Astrocyte (in vitro differentiated cells and primary cell): ENCODE measurements at regions not wholly inside any gene's neighbourhood (a gene's known extent, or its start where the extent isn't known, plus 50 kb on each side); places are given as distances from the start of the nearest gene placed in this dataset.
"Not testable (repeated sequence)": the region's sequence is repeated elsewhere in the genome, so short reads cannot be mapped to it uniquely, and the experiment has no call there.

Experiments used
- CTCF ChIP-seq: IDR thresholded peaks from 2 replicates; pipeline ENCODE4 v1.5.1; 2011; ENCODE audit warnings: low read depth, mild to moderate bottlenecking, inconsistent platforms, low read length, moderate library complexity; ENCODE audit not compliant: insufficient read depth
- EZH2 ChIP-seq: IDR thresholded peaks from 2 replicates; pipeline ENCODE4 v1.6.1; 2012; ENCODE audit warnings: mild to moderate bottlenecking, low read length, inconsistent platforms; ENCODE audit not compliant: insufficient read depth

GRCh38 chr4:18159117-18159912, 137.8 kb upstream of the LCORL start:
- TF ChIP-seq EZH2, CTCF: not testable (repeated sequence)
